HepG2 (cell line): ENCODE measurements at regions not wholly inside any gene's neighbourhood (a gene's known extent, or its start where the extent isn't known, plus 50 kb on each side); places are given as distances from the start of the nearest gene placed in this dataset.

Source experiments
- GATA4 ChIP-seq: sonication (generic); IDR thresholded peaks from 2 replicates; pipeline ENCODE4 v1.6.1; 2016; ENCODE audit warnings: antibody characterized with exemption, low read depth, borderline replicate concordance
- ZBTB34 ChIP-seq: sonication (generic); formaldehyde crosslinking; IDR thresholded peaks from 2 replicates; pipeline ENCODE4 v1.8.0; 2022; ENCODE audit warnings: mild to moderate bottlenecking, missing genetic modification reagents
- ZNF687 ChIP-seq: sonication (generic); formaldehyde crosslinking; IDR thresholded peaks from 2 replicates; pipeline ENCODE4 v1.5.1; 2020; ENCODE audit warnings: mild to moderate bottlenecking, missing genetic modification reagents, moderate library complexity
- TF ChIP-seq, protein P1 (sequence below): sonication (generic); formaldehyde crosslinking; IDR thresholded peaks from 2 replicates; pipeline ENCODE4 v1.8.1; 2023; ENCODE audit warnings: mild to moderate bottlenecking, missing genetic modification reagents

DNA sequence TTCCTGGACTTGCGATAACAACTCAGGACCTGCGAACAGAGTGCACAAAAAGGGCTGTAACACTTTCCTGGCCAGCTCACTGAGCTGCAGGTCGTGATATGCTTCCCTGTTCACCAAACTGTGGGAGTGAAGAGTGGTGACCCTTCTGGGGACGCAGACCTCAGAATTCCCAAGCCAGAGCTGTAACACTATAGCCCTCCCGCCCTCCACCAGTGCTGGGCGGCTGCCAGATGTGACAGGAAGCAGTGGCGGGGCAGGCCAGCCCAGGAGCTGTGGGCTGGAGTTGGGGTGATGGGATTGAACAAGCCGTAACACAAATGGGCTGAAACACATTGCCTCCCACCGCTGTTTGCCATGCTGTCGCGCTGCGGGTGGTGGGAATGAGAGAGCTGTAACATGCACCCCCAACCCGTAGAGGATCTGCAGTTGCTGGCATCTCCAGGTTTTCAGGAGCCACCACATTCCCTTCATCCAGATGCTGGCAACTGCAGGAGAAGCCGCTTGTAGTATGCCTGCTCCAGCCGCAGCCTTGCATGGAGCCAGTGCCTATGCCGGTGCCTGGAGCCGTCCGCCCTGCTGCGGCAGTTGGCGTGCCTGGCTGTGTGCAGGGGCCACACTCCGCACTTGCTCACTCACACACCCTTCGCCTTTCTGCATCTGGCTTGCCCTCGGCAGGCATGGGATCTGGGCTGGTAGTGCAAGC, 145.8 kb downstream of the GPCPD1 start (continued):
- TF ChIP-seq ZBTB34 (CRISPR knock-in tag) (0 out of 2 replicates have a peak, but pooled peaks have one; percentile 26), ZNF687 (CRISPR knock-in tag) (0 out of 2 replicates have a peak, but pooled peaks have one; percentile 11), GATA4 (no peak)
- TF ChIP-seq, protein P1, sequence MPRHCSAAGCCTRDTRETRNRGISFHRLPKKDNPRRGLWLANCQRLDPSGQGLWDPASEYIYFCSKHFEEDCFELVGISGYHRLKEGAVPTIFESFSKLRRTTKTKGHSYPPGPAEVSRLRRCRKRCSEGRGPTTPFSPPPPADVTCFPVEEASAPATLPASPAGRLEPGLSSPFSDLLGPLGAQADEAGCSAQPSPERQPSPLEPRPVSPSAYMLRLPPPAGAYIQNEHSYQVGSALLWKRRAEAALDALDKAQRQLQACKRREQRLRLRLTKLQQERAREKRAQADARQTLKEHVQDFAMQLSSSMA (CRISPR knock-in tag) = peak; percentile 51; the same call in 1 of the 2 replicates
